ENCODE measurements at regions not wholly inside any gene's neighbourhood (a gene's known extent, or its start where the extent isn't known, plus 50 kb on each side); places are given as distances from the start of the nearest gene placed in this dataset.

DNA sequence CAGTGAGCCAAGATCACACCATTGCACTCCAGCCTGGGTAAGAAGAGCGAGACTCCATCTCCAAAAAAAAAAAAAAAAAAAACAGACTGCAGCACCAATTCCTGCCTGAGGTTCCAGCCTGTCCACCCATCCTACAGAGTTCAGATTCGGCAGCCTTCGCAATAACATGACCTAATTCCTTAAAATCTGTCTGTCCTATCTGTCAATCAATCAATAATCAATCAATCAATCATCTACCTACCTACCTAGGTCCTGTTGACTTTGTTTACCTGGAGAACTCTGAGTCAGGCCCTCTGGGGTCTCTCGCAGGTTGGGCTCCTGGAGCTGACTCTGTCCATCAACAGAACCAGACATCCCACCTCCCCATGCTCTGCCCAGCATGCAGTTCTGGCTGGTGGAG is 236.7 kb downstream of the ENGASE start:
- Histone ChIP-seq H3K4me1 (ENCODE audit: insufficient read depth, low read length) (no peaks in the 10 kb centered on the region), H2BK120ac (ENCODE audit: low read depth, low read length, poor library complexity, severe bottlenecking) (no peak overlapping the region), H4K91ac (ENCODE audit: insufficient read length, low read depth, low read length) (no peak overlapping the region), H2AFZ (ENCODE audit: low read length) (no peak overlapping the region), H2BK15ac (ENCODE audit: low read depth, low read length) (no peak overlapping the region), H3K9ac (ENCODE audit: extremely low read depth, insufficient read length, low read length) (no peak overlapping the region), H2BK20ac (ENCODE audit: low read depth, low read length, poor library complexity, severe bottlenecking) (no peak overlapping the region), H3K56ac (ENCODE audit: insufficient read length, low read depth, low read length) (no peak overlapping the region), H3K4ac (ENCODE audit: low read depth, low read length) (no peak overlapping the region), H2AK5ac (ENCODE audit: insufficient read length, low read length) (no peak overlapping the region), H2BK12ac (ENCODE audit: insufficient read length, low read depth, low read length) (no peak overlapping the region), H4K5ac (ENCODE audit: insufficient read length, low read depth, low read length) (no peak overlapping the region), H3K23ac (ENCODE audit: insufficient read length, low read depth, low read length) (no peak overlapping the region), H3K9me3 (ENCODE audit: control insufficient read depth, low read depth, low read length) (no peaks in the 10 kb centered on the region), H3K79me1 (ENCODE audit: insufficient read depth, low read depth, low read length, poor library complexity, severe bottlenecking) (no peaks in the 10 kb centered on the region), H3K27me3 (ENCODE audit: insufficient read depth, low read length) (no peaks in the 10 kb centered on the region), H3T11ph (ENCODE audit: low read length) (no peak overlapping the region), H4K20me1 (ENCODE audit: control insufficient read depth, insufficient read depth, insufficient read length) (no peaks in the 10 kb centered on the region), H3K27ac (ENCODE audit: insufficient read length, low read depth, low read length) (no peak overlapping the region), H3K18ac (ENCODE audit: insufficient read length, low read depth, low read length) (no peak overlapping the region), H3K4me2 (ENCODE audit: insufficient read depth, insufficient read length, low read length) (no peak overlapping the region), H2BK5ac (ENCODE audit: insufficient read length, low read length) (no peak overlapping the region), H3K14ac (ENCODE audit: insufficient read depth, low read length) (no peak overlapping the region), H3K23me2 (ENCODE audit: insufficient read length, low read depth, low read length, poor library complexity, severe bottlenecking) (no peaks in the 10 kb centered on the region), H3K79me2 (ENCODE audit: insufficient read depth, low read length) (no peaks in the 10 kb centered on the region), H4K8ac (replicated peaks; ENCODE audit: insufficient read length, low read depth, low read length) (no peak overlapping the region)
- no peak for TF ChIP-seq CTCF (conservative IDR thresholded peaks at IDR 0.05)
- WGBS (ENCODE audit: extremely low coverage, insufficient read length, low lambda C conversion rate) = no CpG with 5 or more reads among the region's 4 CpGs
- Mint-ChIP-seq H3K36me3 (ENCODE audit: insufficient read depth in 1 of 3, low read depth in 3 of 3) (no peaks in the 10 kb centered on the region), H3K4me1 (peaks cover 13 to 30% of the 10 kb centered on the region in 2 experiments), H3K27me3 (ENCODE audit: low read depth) (peaks cover 4% of the 10 kb centered on the region; the same call in 1 of the 2 replicates), H3K27ac (no peak overlapping the region; a peak in 1 of 7 replicates), H3K4me3 (no peak overlapping the region), H3K9me3 (no peaks in the 10 kb centered on the region)
- no peak for DNase-seq

Data from H9 (cell line).